ENCODE measurements at regions not wholly inside any gene's neighbourhood (a gene's known extent, or its start where the extent isn't known, plus 50 kb on each side); places are given as distances from the start of the nearest gene placed in this dataset.

GRCh38 chr3:80233576-80233975 is 465.8 kb upstream of the ROBO1 start:
- TF ChIP-seq CTCF (IDR thresholded peaks at IDR 0.05) (no peak), POLR2A (IDR thresholded peaks at IDR 0.05) (no peak)
